IMR-90 (cell line): ENCODE measurements at regions not wholly inside any gene's neighbourhood (a gene's known extent, or its start where the extent isn't known, plus 50 kb on each side); places are given as distances from the start of the nearest gene placed in this dataset.

Experiments
- ATAC-seq: fragments of 200-7000 bp; cut with Tn5 transposase; 2 replicates; pipeline ENCODE4 v1.9.1; 2020; ENCODE audit warnings: low read depth, mild to moderate bottlenecking, moderate library complexity
- BruUV-seq: library from RNA; stranded (reverse); fragments of 400-500 nt; replicated peaks from 2 replicates; lab custom pipeline; 2021; lab: Mats Ljungman, UMichigan
- CTCF ChIA-PET: fragments of 300-600 bp; formaldehyde crosslinking; extraction: SDS; loops from one replicate; lab custom pipeline; 2021; ENCODE audit warnings: antibody characterized with exemption; lab: Yijun Ruan, JAX
- POLR2A ChIA-PET: fragments of 300-600 bp; sonication (Branson Sonifier 250); formaldehyde crosslinking; loops from one replicate; lab custom pipeline; 2022; ENCODE audit warnings: antibody characterized with exemption; ENCODE audit not compliant: unreplicated experiment; lab: Charles Lee
- DNase-seq: peaks from one replicate; pipeline ENCODE4 v3.0.0; 2013
- H2AFZ ChIP-seq: replicated peaks from 2 replicates; pipeline ENCODE3; 2013; ENCODE audit warnings: low read length, mild to moderate bottlenecking; ENCODE audit not compliant: poor library complexity
- H2AK5ac ChIP-seq: 2 replicates; pipeline ENCODE4 v1.6.1; 2013; ENCODE audit warnings: low read depth, low read length, inconsistent platforms
- H2AK9ac ChIP-seq: replicated peaks from 2 replicates; pipeline ENCODE3; 2013; ENCODE audit warnings: mild to moderate bottlenecking, low read depth, low read length, moderate library complexity; ENCODE audit not compliant: poor library complexity
- H2BK120ac ChIP-seq: 2 replicates; pipeline ENCODE4 v1.6.1; 2013; ENCODE audit warnings: low read depth, low read length, inconsistent platforms
- H2BK15ac ChIP-seq: 3 replicates; pipeline ENCODE4 v1.6.1; 2013; ENCODE audit warnings: low read depth, low read length, inconsistent platforms
- H2BK20ac ChIP-seq: 2 replicates; pipeline ENCODE4 v1.6.1; 2013; ENCODE audit warnings: low read depth, mild to moderate bottlenecking, inconsistent platforms, low read length, moderate library complexity
- H2BK5ac ChIP-seq: 2 replicates; pipeline ENCODE4 v1.6.1; 2013; ENCODE audit warnings: mild to moderate bottlenecking, low read depth, low read length, inconsistent platforms; ENCODE audit not compliant: poor library complexity, severe bottlenecking
- H3K14ac ChIP-seq: replicated peaks from 2 replicates; pipeline ENCODE4 v1.6.1; 2013; ENCODE audit warnings: low read depth, low read length, inconsistent platforms
- H3K18ac ChIP-seq: 2 replicates; pipeline ENCODE4 v1.6.1; 2013; ENCODE audit warnings: low read depth, low read length, control low read depth
- H3K23ac ChIP-seq: 2 replicates; pipeline ENCODE4 v1.6.1; 2013; ENCODE audit warnings: low read depth, low read length, inconsistent platforms
- H3K27ac ChIP-seq: 2 replicates; pipeline ENCODE4 v1.5.1; 2013; ENCODE audit warnings: mild to moderate bottlenecking, control low read depth, low read length; ENCODE audit not compliant: insufficient read depth
- H3K27me3 ChIP-seq: 2 replicates; pipeline ENCODE4 v1.6.1; 2013; ENCODE audit warnings: low read length; ENCODE audit not compliant: control insufficient read depth, insufficient read depth
- H3K36me3 ChIP-seq: 2 replicates; pipeline ENCODE4 v1.6.1; 2013; ENCODE audit warnings: low read length, mixed read lengths; ENCODE audit not compliant: control insufficient read depth, insufficient read depth
- H3K4ac ChIP-seq: 2 replicates; pipeline ENCODE4 v1.6.1; 2013; ENCODE audit warnings: low read depth, low read length, inconsistent platforms
- H3K4me1 ChIP-seq: 2 replicates; pipeline ENCODE4 v1.6.1; 2013; ENCODE audit warnings: low read length, mixed read lengths; ENCODE audit not compliant: control insufficient read depth, insufficient read depth
- H3K4me2 ChIP-seq: 2 replicates; pipeline ENCODE4 v1.6.1; 2013; ENCODE audit warnings: low read depth, mild to moderate bottlenecking, control low read depth, low read length, moderate library complexity
- H3K4me3 ChIP-seq: 2 replicates; pipeline ENCODE4 v1.5.1; 2013; ENCODE audit warnings: low read depth, mild to moderate bottlenecking, control low read depth, low read length, moderate library complexity; ENCODE audit not compliant: insufficient read depth
- H3K56ac ChIP-seq: 2 replicates; pipeline ENCODE4 v1.6.1; 2013; ENCODE audit warnings: low read length, inconsistent platforms; ENCODE audit not compliant: insufficient read depth; ENCODE audit errors: extremely low read depth
- H3K79me1 ChIP-seq, 2 experiments: 2 replicates each; pipeline ENCODE4 v1.6.1; 2013; ENCODE audit warnings: low read length in 2 of 2, inconsistent platforms in 1 of 2, low read depth in 1 of 2
- H3K9ac ChIP-seq: 2 replicates; pipeline ENCODE4 v1.6.1; 2013; ENCODE audit warnings: low read depth, low read length, control low read depth
- H3K9me1 ChIP-seq: 2 replicates; pipeline ENCODE4 v1.6.1; 2013; ENCODE audit warnings: low read length, inconsistent platforms; ENCODE audit not compliant: insufficient read depth
- H3K9me3 ChIP-seq: 2 replicates; pipeline ENCODE4 v1.6.1; 2013; ENCODE audit warnings: low read length; ENCODE audit not compliant: control insufficient read depth, insufficient read depth
- H4K20me1 ChIP-seq: 2 replicates; pipeline ENCODE4 v1.6.1; 2013; ENCODE audit warnings: low read length, inconsistent platforms; ENCODE audit not compliant: insufficient read depth
- H4K5ac ChIP-seq: 2 replicates; pipeline ENCODE4 v1.6.1; 2013; ENCODE audit warnings: mild to moderate bottlenecking, low read depth, low read length, control low read depth
- H4K8ac ChIP-seq, 2 experiments: 2 replicates each; pipeline ENCODE4 v1.6.1; 2013; ENCODE audit warnings: low read depth in 2 of 2, low read length in 2 of 2, control low read depth in 1 of 2, inconsistent platforms in 1 of 2
- H4K91ac ChIP-seq: 2 replicates; pipeline ENCODE4 v1.6.1; 2013; ENCODE audit warnings: low read depth, low read length, inconsistent platforms; ENCODE audit not compliant: insufficient read depth
- BHLHE40 ChIP-seq: fragments of 150-350 bp; IDR thresholded peaks from 2 replicates; pipeline ENCODE4 v1.6.1; 2016; ENCODE audit warnings: mild to moderate bottlenecking, low read depth, low read length
- CEBPB ChIP-seq: IDR thresholded peaks from 2 replicates; pipeline ENCODE4 v1.6.1; 2012; ENCODE audit warnings: low read depth, low read length, improper control_type of control experiment
- CHD1 ChIP-seq: IDR thresholded peaks from 2 replicates; pipeline ENCODE4 v1.6.1; 2012; ENCODE audit warnings: low read depth, low read length, improper control_type of control experiment
- FOS ChIP-seq: fragments of 150-350 bp; IDR thresholded peaks from 2 replicates; pipeline ENCODE4 v1.6.1; 2016; ENCODE audit warnings: low read depth, low read length
- MAFK ChIP-seq: IDR thresholded peaks from 2 replicates; pipeline ENCODE4 v1.6.1; 2012; ENCODE audit warnings: low read depth, low read length, improper control_type of control experiment
- MAZ ChIP-seq: IDR thresholded peaks from 2 replicates; pipeline ENCODE4 v1.6.1; 2012; ENCODE audit warnings: low read depth, mild to moderate bottlenecking, low read length, improper control_type of control experiment, moderate library complexity, borderline replicate concordance
- POLR2A ChIP-seq: IDR thresholded peaks from 2 replicates; pipeline ENCODE4 v1.6.1; 2012; ENCODE audit warnings: mild to moderate bottlenecking, low read depth, low read length
- RCOR1 ChIP-seq: IDR thresholded peaks from 2 replicates; pipeline ENCODE4 v1.6.1; 2012; ENCODE audit warnings: mild to moderate bottlenecking, low read length, improper control_type of control experiment; ENCODE audit not compliant: insufficient replicate concordance
- RFX5 ChIP-seq: IDR thresholded peaks from 2 replicates; pipeline ENCODE4 v1.8.0; 2012; ENCODE audit warnings: low read depth, mild to moderate bottlenecking, low read length, moderate library complexity
- SMC3 ChIP-seq: fragments of 150-350 bp; IDR thresholded peaks from 2 replicates; pipeline ENCODE4 v1.6.1; 2016; ENCODE audit warnings: low read depth, mild to moderate bottlenecking, antibody characterized with exemption, low read length, moderate library complexity
- dilution Hi-C: fragments of 300-500 bp; cut with HindIII; formaldehyde crosslinking; loops from one replicate; pipeline ENCODE4 v1.14.3; 2018; ENCODE audit warnings: low sequenced_read_pairs; ENCODE audit not compliant: unreplicated experiment
- in situ Hi-C: fragments of 300-500 bp; cut with MboI; formaldehyde crosslinking; loops from 3 replicates; pipeline ENCODE4 v1.14.3; 2019; ENCODE audit warnings: low sequenced_read_pairs, inconsistent platforms, mixed read lengths
- intact Hi-C: fragments of 100-400 bp; cut with micrococcal nuclease; formaldehyde crosslinking; loops from 2 replicates; pipeline ENCODE4 v1.10.0; 2022
- TF ChIP-seq, protein P1 (sequence below): fragments of 150-350 bp; IDR thresholded peaks from 2 replicates; pipeline ENCODE4 v1.6.1; 2016; ENCODE audit warnings: low read depth, mild to moderate bottlenecking, low read length, moderate library complexity, borderline replicate concordance
- TF ChIP-seq, protein P2 (sequence below): conservative IDR thresholded peaks from 2 replicates; pipeline ENCODE4 v1.5.1; 2012; ENCODE audit warnings: mild to moderate bottlenecking, low read depth, low read length, improper control_type of control experiment

DNA sequence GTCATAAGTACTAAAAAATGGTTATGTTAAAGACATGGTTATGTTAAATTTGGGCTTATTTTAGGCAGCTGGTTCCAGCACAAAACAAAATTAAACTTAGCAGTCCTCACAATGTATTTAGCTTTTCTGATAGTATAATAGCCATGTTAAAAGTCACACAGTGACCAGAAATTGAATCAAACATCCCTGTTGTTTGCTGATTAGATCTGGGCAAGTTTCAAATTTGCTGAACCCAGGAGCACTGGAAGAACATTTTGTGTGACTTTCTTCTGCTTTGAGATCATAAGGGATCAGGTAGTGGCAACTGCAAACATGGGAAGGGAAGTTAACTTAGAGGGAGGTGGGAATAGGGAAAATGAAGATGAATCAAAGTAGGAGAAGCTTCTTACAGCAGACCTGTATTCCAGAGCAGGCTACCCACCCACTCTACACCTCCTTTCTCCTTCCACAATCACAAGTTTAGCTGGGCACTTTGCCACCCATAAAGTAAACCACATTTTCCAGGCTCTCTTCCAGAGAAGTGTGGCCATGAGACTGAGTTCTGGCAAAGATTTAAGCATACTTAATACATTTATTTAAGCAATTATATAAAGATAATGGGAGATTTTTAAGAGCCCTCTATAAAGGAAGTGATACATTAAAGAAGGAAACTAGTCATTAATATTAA, 616.1 kb upstream of the LRATD1 start:
- Histone ChIP-seq H2AK9ac (no peak overlapping the region), H2BK20ac (no peak overlapping the region), H4K5ac (no peak overlapping the region), H3K27me3 (no peaks in the 10 kb centered on the region), H3K4me2 (no peak overlapping the region), H2BK5ac (no peak overlapping the region), H3K4me3 (no peak overlapping the region), H2AFZ (no peak overlapping the region), H2AK5ac (no peak overlapping the region), H3K9me3 (peaks cover 7% of the 10 kb centered on the region; the same call in 1 of the 2 replicates), H4K91ac (no peak overlapping the region), H2BK15ac (no peak overlapping the region), H3K27ac (no peak overlapping the region), H3K14ac (no peak overlapping the region), H3K4me1 (no peaks in the 10 kb centered on the region), H4K8ac (no peak overlapping the region), H3K9ac (no peak overlapping the region), H2BK120ac (no peak overlapping the region), H3K79me1 (no peaks in the 10 kb centered on the region), H3K9me1 (no peaks in the 10 kb centered on the region), H3K23ac (no peak overlapping the region), H3K36me3 (no peaks in the 10 kb centered on the region), H4K20me1 (no peaks in the 10 kb centered on the region), H3K56ac (no peak overlapping the region), H3K4ac (no peak overlapping the region), H3K18ac (no peak overlapping the region)
- ATAC-seq = no peak
- in situ Hi-C loops (no loop called here), dilution Hi-C loops (no loop called here), intact Hi-C loops (no loop called here)
- TF ChIP-seq SMC3 (no peak), MAZ (no peak), MAFK (no peak), CEBPB (no peak), FOS (no peak), RCOR1 (no peak), POLR2A (no peak), BHLHE40 (no peak), RFX5 (no peak), CHD1 (no peak)
- TF ChIP-seq, protein P1, sequence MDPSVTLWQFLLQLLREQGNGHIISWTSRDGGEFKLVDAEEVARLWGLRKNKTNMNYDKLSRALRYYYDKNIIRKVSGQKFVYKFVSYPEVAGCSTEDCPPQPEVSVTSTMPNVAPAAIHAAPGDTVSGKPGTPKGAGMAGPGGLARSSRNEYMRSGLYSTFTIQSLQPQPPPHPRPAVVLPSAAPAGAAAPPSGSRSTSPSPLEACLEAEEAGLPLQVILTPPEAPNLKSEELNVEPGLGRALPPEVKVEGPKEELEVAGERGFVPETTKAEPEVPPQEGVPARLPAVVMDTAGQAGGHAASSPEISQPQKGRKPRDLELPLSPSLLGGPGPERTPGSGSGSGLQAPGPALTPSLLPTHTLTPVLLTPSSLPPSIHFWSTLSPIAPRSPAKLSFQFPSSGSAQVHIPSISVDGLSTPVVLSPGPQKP = no peak
- TF ChIP-seq, protein P2, sequence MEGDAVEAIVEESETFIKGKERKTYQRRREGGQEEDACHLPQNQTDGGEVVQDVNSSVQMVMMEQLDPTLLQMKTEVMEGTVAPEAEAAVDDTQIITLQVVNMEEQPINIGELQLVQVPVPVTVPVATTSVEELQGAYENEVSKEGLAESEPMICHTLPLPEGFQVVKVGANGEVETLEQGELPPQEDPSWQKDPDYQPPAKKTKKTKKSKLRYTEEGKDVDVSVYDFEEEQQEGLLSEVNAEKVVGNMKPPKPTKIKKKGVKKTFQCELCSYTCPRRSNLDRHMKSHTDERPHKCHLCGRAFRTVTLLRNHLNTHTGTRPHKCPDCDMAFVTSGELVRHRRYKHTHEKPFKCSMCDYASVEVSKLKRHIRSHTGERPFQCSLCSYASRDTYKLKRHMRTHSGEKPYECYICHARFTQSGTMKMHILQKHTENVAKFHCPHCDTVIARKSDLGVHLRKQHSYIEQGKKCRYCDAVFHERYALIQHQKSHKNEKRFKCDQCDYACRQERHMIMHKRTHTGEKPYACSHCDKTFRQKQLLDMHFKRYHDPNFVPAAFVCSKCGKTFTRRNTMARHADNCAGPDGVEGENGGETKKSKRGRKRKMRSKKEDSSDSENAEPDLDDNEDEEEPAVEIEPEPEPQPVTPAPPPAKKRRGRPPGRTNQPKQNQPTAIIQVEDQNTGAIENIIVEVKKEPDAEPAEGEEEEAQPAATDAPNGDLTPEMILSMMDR = no peak
- ChIA-PET POLR2A (no interaction called here), CTCF (no interaction called here)
- BruUV-seq = no TSS peak
- DNase-seq = no peak
